ENCODE measurements at regions not wholly inside any gene's neighbourhood (a gene's known extent, or its start where the extent isn't known, plus 50 kb on each side); places are given as distances from the start of the nearest gene placed in this dataset.
"Not testable (repeated sequence)": the region's sequence is repeated elsewhere in the genome, so short reads cannot be mapped to it uniquely, and the experiment has no call there.

GRCh38 chr15:20284891-20285535, 256.6 kb downstream of the GOLGA6L6 start:
- not testable (repeated sequence) for H3K4me3 ChIP-seq (ENCODE audit: low read depth, low read length); H3K79me2 ChIP-seq; H3K27me3 ChIP-seq (ENCODE audit: control insufficient read depth, insufficient read depth, low read length); H3K36me3 ChIP-seq (ENCODE audit: control insufficient read depth, insufficient read depth, low read length); H3K4me2 ChIP-seq (ENCODE audit: low read length); H3K9ac ChIP-seq; H3K9me3 ChIP-seq (ENCODE audit: control insufficient read depth, low read length); H3K4me1 ChIP-seq; H2AFZ ChIP-seq; H3K27ac ChIP-seq

GRCh38 chr15:20283651-20284050, 257.9 kb downstream of the GOLGA6L6 start:
- not testable (repeated sequence) for H3K9ac ChIP-seq; H3K27me3 ChIP-seq (ENCODE audit: control insufficient read depth, insufficient read depth, low read length); H2AFZ ChIP-seq; H3K36me3 ChIP-seq (ENCODE audit: control insufficient read depth, insufficient read depth, low read length); H3K79me2 ChIP-seq; H3K4me3 ChIP-seq (ENCODE audit: low read depth, low read length); H3K4me2 ChIP-seq (ENCODE audit: low read length); H3K27ac ChIP-seq; H3K9me3 ChIP-seq (ENCODE audit: control insufficient read depth, low read length); H3K4me1 ChIP-seq

- not testable (repeated sequence) for H3K79me2 ChIP-seq; H3K36me3 ChIP-seq (ENCODE audit: control insufficient read depth, insufficient read depth, low read length); H3K4me3 ChIP-seq (ENCODE audit: low read depth, low read length); H3K9me3 ChIP-seq (ENCODE audit: control insufficient read depth, low read length); H3K9ac ChIP-seq; H3K27ac ChIP-seq; H3K4me1 ChIP-seq; H2AFZ ChIP-seq; H3K4me2 ChIP-seq (ENCODE audit: low read length); H3K27me3 ChIP-seq (ENCODE audit: control insufficient read depth, insufficient read depth, low read length)
These were observed 259.1 kb downstream of the GOLGA6L6 start for GRCh38 chr15:20282491-20282943.

- H3K9me3 ChIP-seq (ENCODE audit: control insufficient read depth, low read length); H3K36me3 ChIP-seq (ENCODE audit: control insufficient read depth, insufficient read depth, low read length); H2AFZ ChIP-seq; H3K4me3 ChIP-seq (ENCODE audit: low read depth, low read length); H3K4me1 ChIP-seq; H3K27ac ChIP-seq; H3K9ac ChIP-seq; H3K79me2 ChIP-seq; H3K4me2 ChIP-seq (ENCODE audit: low read length); H3K27me3 ChIP-seq (ENCODE audit: control insufficient read depth, insufficient read depth, low read length): not testable (repeated sequence)
These were observed 259.9 kb downstream of the GOLGA6L6 start for GRCh38 chr15:20281567-20282275.

GRCh38 chr15:20280933-20281463, 260.6 kb downstream of the GOLGA6L6 start:
- no peaks in the 10 kb centered on the region for H3K4me1 ChIP-seq
- H3K9ac ChIP-seq = no peak overlapping the region
- no peak overlapping the region for H2AFZ ChIP-seq
- no peaks in the 10 kb centered on the region for H3K36me3 ChIP-seq (ENCODE audit: control insufficient read depth, insufficient read depth, low read length)
- no peak overlapping the region for H3K27ac ChIP-seq
- no peaks in the 10 kb centered on the region for H3K79me2 ChIP-seq
- no peak overlapping the region for H3K4me2 ChIP-seq (ENCODE audit: low read length)
- H3K9me3 ChIP-seq (ENCODE audit: control insufficient read depth, low read length) = no peaks in the 10 kb centered on the region
- H3K4me3 ChIP-seq (ENCODE audit: low read depth, low read length) = no peak overlapping the region
- H3K27me3 ChIP-seq (ENCODE audit: control insufficient read depth, insufficient read depth, low read length) = no peaks in the 10 kb centered on the region
- TF ChIP-seq CTCF (IDR thresholded peaks at IDR 0.05) = no peak

GRCh38 chr15:20280141-20280932, 261.3 kb downstream of the GOLGA6L6 start:
- H3K4me1 ChIP-seq; H2AFZ ChIP-seq; H3K4me2 ChIP-seq (ENCODE audit: low read length); H3K4me3 ChIP-seq (ENCODE audit: low read depth, low read length); H3K27ac ChIP-seq; H3K27me3 ChIP-seq (ENCODE audit: control insufficient read depth, insufficient read depth, low read length); H3K9me3 ChIP-seq (ENCODE audit: control insufficient read depth, low read length); H3K79me2 ChIP-seq; H3K36me3 ChIP-seq (ENCODE audit: control insufficient read depth, insufficient read depth, low read length); H3K9ac ChIP-seq: not testable (repeated sequence)

- H3K9ac ChIP-seq; H3K79me2 ChIP-seq; H3K4me1 ChIP-seq; H3K9me3 ChIP-seq (ENCODE audit: control insufficient read depth, low read length); H2AFZ ChIP-seq; H3K27ac ChIP-seq; H3K27me3 ChIP-seq (ENCODE audit: control insufficient read depth, insufficient read depth, low read length); H3K4me3 ChIP-seq (ENCODE audit: low read depth, low read length); H3K36me3 ChIP-seq (ENCODE audit: control insufficient read depth, insufficient read depth, low read length); H3K4me2 ChIP-seq (ENCODE audit: low read length): not testable (repeated sequence)
These were observed 262.5 kb downstream of the GOLGA6L6 start for GRCh38 chr15:20279056-20279455.

GRCh38 chr15:20278376-20278775, 263.2 kb downstream of the GOLGA6L6 start:
- H3K4me3 ChIP-seq (ENCODE audit: low read depth, low read length); H3K4me1 ChIP-seq; H3K27me3 ChIP-seq (ENCODE audit: control insufficient read depth, insufficient read depth, low read length); H2AFZ ChIP-seq; H3K79me2 ChIP-seq; H3K36me3 ChIP-seq (ENCODE audit: control insufficient read depth, insufficient read depth, low read length); H3K9me3 ChIP-seq (ENCODE audit: control insufficient read depth, low read length); H3K9ac ChIP-seq; H3K27ac ChIP-seq; H3K4me2 ChIP-seq (ENCODE audit: low read length): not testable (repeated sequence)

- not testable (repeated sequence) for H3K36me3 ChIP-seq (ENCODE audit: control insufficient read depth, insufficient read depth, low read length); H3K4me3 ChIP-seq (ENCODE audit: low read depth, low read length); H3K4me2 ChIP-seq (ENCODE audit: low read length); H3K9me3 ChIP-seq (ENCODE audit: control insufficient read depth, low read length); H3K27ac ChIP-seq; H3K27me3 ChIP-seq (ENCODE audit: control insufficient read depth, insufficient read depth, low read length); H3K79me2 ChIP-seq; H3K4me1 ChIP-seq; H2AFZ ChIP-seq; H3K9ac ChIP-seq
These were observed 264.1 kb downstream of the GOLGA6L6 start for GRCh38 chr15:20277451-20277850.
